ENCODE measurements at regions not wholly inside any gene's neighbourhood (a gene's known extent, or its start where the extent isn't known, plus 50 kb on each side); places are given as distances from the start of the nearest gene placed in this dataset.

- no peak overlapping the region for H3K27ac ChIP-seq (ENCODE audit: control insufficient read depth, insufficient read depth, low read length)
- H2AFZ ChIP-seq (ENCODE audit: control insufficient read depth, low read length) = no peak overlapping the region
- H3K4me1 ChIP-seq (ENCODE audit: control insufficient read depth, extremely low read depth, insufficient read depth, low read length) = peaks cover 34% of the 10 kb centered on the region
Measured at GRCh38 chr20:58018590-58018989, 209.9 kb downstream of the ANKRD60 start.

GRCh38 chr20:58017970-58018530, 210.4 kb downstream of the ANKRD60 start:
- H3K4me1 ChIP-seq (ENCODE audit: control insufficient read depth, extremely low read depth, insufficient read depth, low read length) = peaks cover 34% of the 10 kb centered on the region
- DNase-seq (ENCODE audit: low read depth, low spot score) = no peak
- H3K79me2 ChIP-seq (ENCODE audit: control insufficient read depth, insufficient read depth, low read length) = no peaks in the 10 kb centered on the region
- FAIRE-seq = no peak
- no peak overlapping the region for H2AFZ ChIP-seq (ENCODE audit: control insufficient read depth, low read length)
- peak overlapping the region; percentile 63 for H3K27ac ChIP-seq (ENCODE audit: control insufficient read depth, insufficient read depth, low read length)
- peaks cover 9% of the 10 kb centered on the region for H3K27me3 ChIP-seq (ENCODE audit: control insufficient read depth, extremely low read depth, insufficient read depth, low read length)
- no peaks in the 10 kb centered on the region for H3K9me1 ChIP-seq (ENCODE audit: control insufficient read depth, extremely low read depth, insufficient read depth, low read length)
- peaks cover 2% of the 10 kb centered on the region for H3K9me3 ChIP-seq (ENCODE audit: control insufficient read depth, low read depth, low read length)
- H3K4me3 ChIP-seq (ENCODE audit: control insufficient read depth in 2 of 3, extremely low read depth in 1 of 3, insufficient read depth in 2 of 3, low read depth in 1 of 3, low read length in 3 of 3) = no peak overlapping the region
- H3K36me3 ChIP-seq (ENCODE audit: control insufficient read depth in 2 of 2, extremely low read depth in 1 of 2, insufficient read depth in 2 of 2, low read length in 2 of 2) = no peaks in the 10 kb centered on the region
- no peak overlapping the region for H3K9ac ChIP-seq (ENCODE audit: control insufficient read depth, extremely low read depth, insufficient read depth, low read length)
- dilution Hi-C loops (cut with MboI; ENCODE audit: extremely low pct_ligation_motif_present, low sequenced_read_pairs) = no loop called here
- no peaks in the 10 kb centered on the region for H4K20me1 ChIP-seq (ENCODE audit: control insufficient read depth, extremely low read depth, insufficient read depth, low read length)
- TF ChIP-seq CTCF (optimal IDR thresholded peaks at IDR 0.05 in 1 of 3, IDR thresholded peaks at IDR 0.05 in 1 of 3, conservative IDR thresholded peaks at IDR 0.05 in 1 of 3; ENCODE audit: extremely low read depth in 1 of 3, insufficient read depth in 2 of 3, low read length in 3 of 3) (no peak), EZH2 (IDR thresholded peaks at IDR 0.05; ENCODE audit: low read length) (no peak)
- H3K4me2 ChIP-seq (ENCODE audit: control insufficient read depth, extremely low read depth, insufficient read depth, low read depth, low read length) = peak overlapping the region; percentile 66

More at GRCh38 chr20:58018590-58018989, 209.9 kb downstream of the ANKRD60 start:
- FAIRE-seq = no peak
- no peak for TF ChIP-seq EZH2 (IDR thresholded peaks at IDR 0.05; ENCODE audit: low read length)
- TF ChIP-seq CTCF (optimal IDR thresholded peaks at IDR 0.05 in 1 of 3, IDR thresholded peaks at IDR 0.05 in 1 of 3, conservative IDR thresholded peaks at IDR 0.05 in 1 of 3; ENCODE audit: extremely low read depth in 1 of 3, insufficient read depth in 2 of 3, low read length in 3 of 3) = no peak
- Histone ChIP-seq H3K4me3 (ENCODE audit: control insufficient read depth in 2 of 3, extremely low read depth in 1 of 3, insufficient read depth in 2 of 3, low read depth in 1 of 3, low read length in 3 of 3) (no peak overlapping the region), H3K9me3 (ENCODE audit: control insufficient read depth, low read depth, low read length) (peaks cover 2% of the 10 kb centered on the region), H3K79me2 (ENCODE audit: control insufficient read depth, insufficient read depth, low read length) (no peaks in the 10 kb centered on the region), H3K9ac (ENCODE audit: control insufficient read depth, extremely low read depth, insufficient read depth, low read length) (no peak overlapping the region), H4K20me1 (ENCODE audit: control insufficient read depth, extremely low read depth, insufficient read depth, low read length) (no peaks in the 10 kb centered on the region), H3K4me2 (ENCODE audit: control insufficient read depth, extremely low read depth, insufficient read depth, low read depth, low read length) (no peak overlapping the region), H3K36me3 (ENCODE audit: control insufficient read depth in 2 of 2, extremely low read depth in 1 of 2, insufficient read depth in 2 of 2, low read length in 2 of 2) (no peaks in the 10 kb centered on the region), H3K27me3 (ENCODE audit: control insufficient read depth, extremely low read depth, insufficient read depth, low read length) (peaks cover 13% of the 10 kb centered on the region), H3K9me1 (ENCODE audit: control insufficient read depth, extremely low read depth, insufficient read depth, low read length) (no peaks in the 10 kb centered on the region)
- dilution Hi-C loops (cut with MboI; ENCODE audit: extremely low pct_ligation_motif_present, low sequenced_read_pairs) = no loop called here
- no peak for DNase-seq (ENCODE audit: low read depth, low spot score)
